Lower leg skin (tissue), 3 donors: ENCODE measurements at regions not wholly inside any gene's neighbourhood (a gene's known extent, or its start where the extent isn't known, plus 50 kb on each side); places are given as distances from the start of the nearest gene placed in this dataset.

Experiments used
- POLR2A ChIP-seq, 2 donors: fragments of 450-650 bp; IDR thresholded peaks; one replicate each; pipeline ENCODE4 v1.6.1; 2016 to 2017; ENCODE audit warnings: antibody characterized with exemption in 2 of 2, mild to moderate bottlenecking in 1 of 2, moderate library complexity in 1 of 2
- TF ChIP-seq, protein P1 (sequence below), 3 donors: fragments of 450-650 bp; IDR thresholded peaks; one replicate each; pipeline ENCODE4 v1.5.1; 2016; ENCODE audit warnings: antibody characterized with exemption in 3 of 3, mild to moderate bottlenecking in 3 of 3, moderate library complexity in 2 of 3

DNA sequence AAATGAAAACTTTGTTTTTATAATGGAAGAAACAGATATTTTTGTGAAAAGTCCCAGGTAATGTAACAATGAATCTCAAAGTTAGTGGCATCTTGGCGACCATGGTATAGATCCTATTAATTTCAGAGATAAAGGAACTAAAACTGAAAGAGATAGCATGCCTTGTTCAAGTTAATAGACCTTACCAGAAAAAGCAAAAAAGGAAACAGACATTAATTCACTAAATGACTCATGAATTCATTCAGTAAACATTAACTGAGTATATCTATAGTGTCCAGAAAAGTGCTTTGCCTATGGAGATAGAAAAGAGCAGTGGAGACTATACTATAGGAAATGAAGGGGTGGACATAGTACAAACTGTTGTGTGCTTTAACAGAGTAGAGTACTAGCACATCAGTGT is 763.3 kb downstream of the TRIB2 start:
- TF ChIP-seq, protein P1, sequence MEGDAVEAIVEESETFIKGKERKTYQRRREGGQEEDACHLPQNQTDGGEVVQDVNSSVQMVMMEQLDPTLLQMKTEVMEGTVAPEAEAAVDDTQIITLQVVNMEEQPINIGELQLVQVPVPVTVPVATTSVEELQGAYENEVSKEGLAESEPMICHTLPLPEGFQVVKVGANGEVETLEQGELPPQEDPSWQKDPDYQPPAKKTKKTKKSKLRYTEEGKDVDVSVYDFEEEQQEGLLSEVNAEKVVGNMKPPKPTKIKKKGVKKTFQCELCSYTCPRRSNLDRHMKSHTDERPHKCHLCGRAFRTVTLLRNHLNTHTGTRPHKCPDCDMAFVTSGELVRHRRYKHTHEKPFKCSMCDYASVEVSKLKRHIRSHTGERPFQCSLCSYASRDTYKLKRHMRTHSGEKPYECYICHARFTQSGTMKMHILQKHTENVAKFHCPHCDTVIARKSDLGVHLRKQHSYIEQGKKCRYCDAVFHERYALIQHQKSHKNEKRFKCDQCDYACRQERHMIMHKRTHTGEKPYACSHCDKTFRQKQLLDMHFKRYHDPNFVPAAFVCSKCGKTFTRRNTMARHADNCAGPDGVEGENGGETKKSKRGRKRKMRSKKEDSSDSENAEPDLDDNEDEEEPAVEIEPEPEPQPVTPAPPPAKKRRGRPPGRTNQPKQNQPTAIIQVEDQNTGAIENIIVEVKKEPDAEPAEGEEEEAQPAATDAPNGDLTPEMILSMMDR (IDR thresholded peaks at IDR 0.05): no peak
- TF ChIP-seq POLR2A (IDR thresholded peaks at IDR 0.05): no peak
